Omental fat pad (tissue), 3 donors: ENCODE measurements at regions not wholly inside any gene's neighbourhood (a gene's known extent, or its start where the extent isn't known, plus 50 kb on each side); places are given as distances from the start of the nearest gene placed in this dataset.
"Not testable (repeated sequence)": the region's sequence is repeated elsewhere in the genome, so short reads cannot be mapped to it uniquely, and the experiment has no call there.

ENCODE experiments used
- ATAC-seq: fragments of 150-250 bp; one replicate; pipeline ENCODE4 v1.9.1; 2016; ENCODE audit warnings: mild to moderate bottlenecking, moderate library complexity; ENCODE audit not compliant: low FRiP score
- DNase-seq: peaks from one replicate; pipeline ENCODE4 v3.0.0-alpha.2; 2019; ENCODE audit warnings: low spot score
- TF ChIP-seq, protein P1 (sequence below), 3 donors: fragments of 450-650 bp; IDR thresholded peaks; one replicate each; pipeline ENCODE4 v1.5.1; 2016 to 2017; ENCODE audit warnings: antibody characterized with exemption in 3 of 3, mild to moderate bottlenecking in 3 of 3, moderate library complexity in 2 of 3

DNA sequence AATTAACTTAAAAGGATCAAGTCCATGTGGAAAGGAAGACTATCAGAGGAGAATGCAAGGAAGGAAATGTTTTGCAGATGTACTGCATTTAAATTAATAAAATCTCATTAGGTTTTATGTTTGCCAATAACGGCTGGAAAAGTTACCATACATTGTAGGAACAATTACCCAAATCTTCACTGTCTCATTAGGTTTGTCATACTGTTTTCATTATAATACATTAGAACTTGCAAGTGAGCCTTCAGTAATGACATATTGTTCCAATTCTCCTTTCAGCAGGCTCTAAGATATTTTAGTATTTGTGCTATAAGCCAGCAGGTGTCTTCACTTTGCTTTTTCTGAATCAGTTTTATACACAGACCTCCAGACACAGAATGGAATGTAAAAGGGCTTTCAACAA, 661.6 kb upstream of the KLHL1 start:
- ATAC-seq (no peak), DNase-seq (no peak)
- TF ChIP-seq, protein P1, sequence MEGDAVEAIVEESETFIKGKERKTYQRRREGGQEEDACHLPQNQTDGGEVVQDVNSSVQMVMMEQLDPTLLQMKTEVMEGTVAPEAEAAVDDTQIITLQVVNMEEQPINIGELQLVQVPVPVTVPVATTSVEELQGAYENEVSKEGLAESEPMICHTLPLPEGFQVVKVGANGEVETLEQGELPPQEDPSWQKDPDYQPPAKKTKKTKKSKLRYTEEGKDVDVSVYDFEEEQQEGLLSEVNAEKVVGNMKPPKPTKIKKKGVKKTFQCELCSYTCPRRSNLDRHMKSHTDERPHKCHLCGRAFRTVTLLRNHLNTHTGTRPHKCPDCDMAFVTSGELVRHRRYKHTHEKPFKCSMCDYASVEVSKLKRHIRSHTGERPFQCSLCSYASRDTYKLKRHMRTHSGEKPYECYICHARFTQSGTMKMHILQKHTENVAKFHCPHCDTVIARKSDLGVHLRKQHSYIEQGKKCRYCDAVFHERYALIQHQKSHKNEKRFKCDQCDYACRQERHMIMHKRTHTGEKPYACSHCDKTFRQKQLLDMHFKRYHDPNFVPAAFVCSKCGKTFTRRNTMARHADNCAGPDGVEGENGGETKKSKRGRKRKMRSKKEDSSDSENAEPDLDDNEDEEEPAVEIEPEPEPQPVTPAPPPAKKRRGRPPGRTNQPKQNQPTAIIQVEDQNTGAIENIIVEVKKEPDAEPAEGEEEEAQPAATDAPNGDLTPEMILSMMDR (IDR thresholded peaks at IDR 0.05) = no peak

DNA sequence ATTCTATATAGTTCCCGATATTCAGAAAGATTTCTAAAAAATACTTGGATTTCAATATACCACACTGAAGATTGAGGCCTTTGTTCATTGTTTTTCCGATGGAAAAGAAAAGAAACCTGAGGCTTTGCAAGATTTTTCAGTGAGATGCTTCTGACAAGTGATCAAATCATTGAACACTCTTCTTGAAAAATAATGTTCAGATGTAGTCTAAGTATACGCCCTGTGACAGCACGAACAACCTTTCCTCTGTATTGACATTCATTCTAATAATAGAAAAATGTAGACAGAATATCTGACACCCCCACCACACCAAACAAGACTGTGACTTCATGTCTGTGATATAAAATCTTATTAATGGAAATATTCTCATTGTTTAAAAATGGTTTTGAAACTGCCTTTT, 650.7 kb upstream of the KLHL1 start:
- TF ChIP-seq, protein P1 (IDR thresholded peaks at IDR 0.05) = no peak
- no peak for DNase-seq
- no peak for ATAC-seq

DNA sequence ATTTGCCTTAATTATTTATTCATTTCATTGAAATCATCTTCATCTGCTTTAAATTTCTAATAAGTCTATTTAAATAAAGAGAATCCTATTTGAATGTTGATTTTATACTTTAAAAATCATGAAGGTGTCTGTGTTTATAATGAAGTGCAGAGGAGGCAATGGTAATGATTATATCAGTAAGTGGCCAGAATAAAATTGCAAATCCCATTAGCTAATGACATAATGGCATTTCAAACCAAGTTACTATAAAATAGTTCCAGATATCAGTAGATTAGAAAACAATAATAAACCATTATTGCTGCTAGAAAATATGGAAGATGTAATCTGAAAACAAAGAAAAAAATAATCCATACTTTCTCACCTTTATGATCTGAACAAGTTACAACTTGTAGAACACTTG, 647.8 kb upstream of the KLHL1 start:
- TF ChIP-seq, protein P1 (IDR thresholded peaks at IDR 0.05) = no peak
- DNase-seq (no peak), ATAC-seq (no peak)

DNA sequence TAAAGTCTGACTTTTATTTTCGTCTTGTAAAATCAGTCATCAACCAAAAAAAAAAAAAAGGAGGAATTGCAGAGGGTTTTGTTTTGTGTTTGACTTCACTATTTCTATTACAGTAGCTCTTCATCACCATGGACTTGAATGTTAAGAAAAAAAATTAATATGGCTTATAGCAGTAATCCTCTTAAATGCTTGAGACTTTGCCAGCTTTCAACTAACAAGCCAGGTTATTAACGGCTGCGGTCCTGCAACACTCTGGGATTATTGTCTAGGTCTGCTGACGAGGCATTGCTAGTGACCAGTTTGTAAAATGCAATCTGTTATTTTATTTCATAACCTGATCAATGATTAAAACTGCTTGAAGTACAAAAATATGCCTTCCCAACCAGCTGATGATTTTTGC, 647.2 kb upstream of the KLHL1 start:
- TF ChIP-seq, protein P1 (IDR thresholded peaks at IDR 0.05) = no peak
- ATAC-seq (no peak), DNase-seq (no peak)

DNA sequence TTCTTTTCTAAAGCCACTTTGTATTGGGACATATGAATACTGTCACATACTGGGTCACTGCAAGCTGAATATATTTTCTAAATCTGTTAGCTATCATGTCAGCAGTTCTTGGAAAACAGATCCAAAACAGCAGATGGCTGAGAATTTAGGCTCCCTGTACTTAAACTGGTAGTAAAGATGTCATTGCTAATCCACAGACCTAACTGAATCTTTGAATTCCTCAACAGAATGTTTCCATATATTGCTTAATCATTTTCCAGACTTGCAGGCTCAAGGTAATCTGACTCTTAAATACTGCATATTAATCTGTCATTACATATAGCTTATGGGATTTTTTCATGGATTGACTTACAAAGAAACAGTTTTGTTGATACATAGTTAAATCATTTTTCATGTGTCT, 639.0 kb upstream of the KLHL1 start:
- DNase-seq (no peak), ATAC-seq (no peak)
- TF ChIP-seq, protein P1 (IDR thresholded peaks at IDR 0.05) = no peak

DNA sequence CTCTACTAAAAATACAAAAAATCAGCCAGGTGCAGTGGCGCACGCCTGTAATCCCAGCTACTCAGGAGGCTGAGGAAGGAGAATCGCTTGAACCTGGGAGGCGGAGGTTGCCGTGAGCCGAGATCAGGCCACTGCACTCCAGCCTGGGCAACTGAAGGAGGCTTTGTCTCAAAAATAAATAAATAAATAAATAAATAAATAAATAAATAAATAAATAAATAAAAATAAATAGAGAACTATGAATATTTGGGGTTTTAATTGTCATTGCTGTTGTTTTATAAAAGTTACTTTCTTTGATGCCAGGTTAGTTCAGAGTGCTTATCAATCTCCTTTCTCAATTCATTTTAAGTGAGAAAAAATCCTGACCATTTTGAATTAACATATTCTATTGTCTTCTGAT, 638.2 kb upstream of the KLHL1 start:
- DNase-seq, ATAC-seq: not testable (repeated sequence)

DNA sequence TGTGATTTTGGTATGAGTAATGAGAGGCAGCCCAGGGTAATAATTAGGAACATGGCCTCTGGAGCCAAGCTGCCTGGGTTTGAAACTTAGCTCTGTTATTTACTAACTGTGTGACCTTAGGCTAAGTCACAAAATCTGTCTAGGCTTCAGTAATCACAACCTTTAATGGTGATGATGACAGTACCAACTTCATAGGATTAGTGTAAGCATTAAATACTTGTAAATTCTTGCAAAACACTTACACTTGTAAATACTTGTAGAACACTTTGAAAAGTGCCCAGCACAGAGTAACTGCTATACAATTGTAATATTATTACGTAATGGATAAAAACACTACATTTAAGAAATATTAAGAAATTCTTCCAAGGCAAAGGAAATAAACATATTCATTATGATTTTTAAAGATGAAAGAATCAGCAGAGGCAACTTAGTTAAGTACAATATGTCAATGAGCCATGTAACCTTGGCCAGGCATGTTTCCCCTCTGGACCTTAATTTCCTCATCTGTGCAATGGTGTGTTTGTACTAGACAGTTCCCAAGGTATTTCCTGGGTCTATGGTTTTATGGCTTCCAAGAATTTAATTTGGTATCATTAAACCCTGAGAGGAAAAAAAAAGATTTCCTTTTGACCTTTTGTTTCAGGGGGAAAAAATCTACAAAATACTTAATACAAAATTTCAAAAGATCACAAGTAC, 628.5 kb upstream of the KLHL1 start:
- TF ChIP-seq, protein P1 (IDR thresholded peaks at IDR 0.05) = no peak
- DNase-seq (no peak), ATAC-seq (no peak)
